ENCODE measurements at regions not wholly inside any gene's neighbourhood (a gene's known extent, or its start where the extent isn't known, plus 50 kb on each side); places are given as distances from the start of the nearest gene placed in this dataset.

DNA sequence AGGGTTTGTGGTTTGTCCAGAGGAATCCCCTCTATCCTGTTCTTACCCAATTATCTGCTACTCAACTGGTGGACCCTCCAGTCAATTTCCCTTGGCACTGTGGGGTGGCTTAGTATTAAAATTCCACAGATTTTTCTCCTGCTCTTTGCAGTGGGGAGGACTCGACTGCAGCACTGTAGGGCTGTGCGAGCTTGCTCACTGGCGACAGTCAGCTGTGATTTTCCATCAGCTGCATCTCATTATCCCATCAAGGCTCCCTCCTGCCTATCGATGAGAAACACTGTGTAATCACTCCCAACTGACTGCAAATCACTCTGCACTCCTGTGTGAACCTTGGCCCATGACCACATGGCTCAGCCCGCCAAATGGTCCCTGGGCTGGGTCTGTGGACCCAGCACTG is 90.5 kb upstream of the MAF start:
- no peak for DNase-seq

DNA sequence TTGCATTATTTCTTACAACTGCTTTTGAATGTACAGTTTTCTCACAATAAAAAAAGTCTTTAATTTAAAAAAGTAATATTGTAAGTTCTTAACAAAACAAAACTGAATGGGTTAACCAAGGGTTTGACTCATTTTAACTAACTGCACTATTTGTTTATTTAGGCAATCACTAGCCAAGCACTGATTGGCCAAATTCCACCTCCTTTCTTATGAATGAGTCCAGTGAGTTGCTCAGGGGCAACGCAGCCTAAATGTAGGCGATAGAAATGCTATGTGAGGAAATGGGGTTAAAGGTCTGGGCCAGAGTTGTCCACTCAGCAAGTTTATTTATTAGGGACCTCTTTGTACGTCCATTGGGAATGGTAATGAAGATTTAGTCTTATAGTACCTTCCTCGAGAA is 89.6 kb upstream of the MAF start:
- DNase-seq = no peak

DNA sequence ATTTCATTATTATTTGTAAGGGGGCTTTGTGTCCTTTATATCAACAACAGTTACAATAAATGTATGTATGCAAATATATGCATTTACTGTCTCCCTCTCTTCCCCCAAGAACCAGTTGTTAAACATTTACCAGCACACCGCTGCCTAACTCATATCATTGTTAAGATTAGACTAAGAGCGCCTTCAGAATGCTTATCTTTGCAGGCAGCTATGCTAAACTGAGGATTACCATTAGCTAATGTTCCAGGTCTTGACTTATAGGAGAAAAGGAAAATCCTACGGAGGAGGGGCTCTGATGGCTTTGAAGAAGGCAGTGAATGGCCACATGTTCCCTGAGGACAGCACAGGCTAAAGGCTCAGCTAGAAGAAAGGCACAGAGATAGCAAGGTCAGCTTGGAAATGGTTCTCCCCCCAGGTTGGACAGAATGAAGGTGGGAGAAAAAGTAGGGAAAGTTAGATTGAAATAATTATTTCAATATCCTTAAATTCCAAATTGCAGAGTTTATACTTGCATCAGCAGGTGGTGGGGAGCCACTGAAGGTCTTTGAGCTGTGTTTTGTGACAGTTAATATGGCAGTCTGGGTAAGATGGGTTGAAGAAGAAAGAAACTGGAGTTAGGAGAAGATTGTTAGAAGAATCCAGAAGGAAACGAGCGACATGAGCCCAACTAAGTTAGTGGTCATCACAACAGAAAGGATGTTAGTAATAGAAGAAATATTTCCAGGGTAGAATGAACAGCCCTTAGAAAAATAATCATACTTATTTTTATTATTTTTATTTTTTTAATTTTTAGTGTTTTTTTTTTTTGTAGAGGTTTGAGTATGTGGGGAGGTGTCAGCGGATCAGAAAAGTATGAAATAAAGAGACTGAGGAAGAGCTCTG is 87.0 kb upstream of the MAF start:
- no peak for DNase-seq

DNA sequence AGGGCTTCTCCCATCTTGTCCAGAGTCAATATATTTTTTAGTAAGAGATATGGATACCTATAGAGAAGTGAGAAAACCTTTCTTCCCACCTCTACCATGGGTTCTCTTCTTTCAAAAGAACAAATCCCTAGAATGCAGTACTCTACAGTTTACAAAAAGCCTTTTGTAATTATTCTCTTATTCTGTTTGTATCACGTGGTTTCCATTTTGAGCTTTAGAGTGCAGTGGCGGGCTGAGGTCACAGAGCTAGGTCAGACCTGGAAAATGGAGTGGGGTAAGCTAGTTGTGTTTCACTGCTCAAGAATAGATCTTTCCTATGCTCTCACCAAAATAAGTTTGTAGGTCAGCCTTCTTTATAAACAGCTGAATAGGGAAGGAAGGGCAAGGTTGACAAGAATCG is 85.3 kb upstream of the MAF start:
- DNase-seq = no peak

DNA sequence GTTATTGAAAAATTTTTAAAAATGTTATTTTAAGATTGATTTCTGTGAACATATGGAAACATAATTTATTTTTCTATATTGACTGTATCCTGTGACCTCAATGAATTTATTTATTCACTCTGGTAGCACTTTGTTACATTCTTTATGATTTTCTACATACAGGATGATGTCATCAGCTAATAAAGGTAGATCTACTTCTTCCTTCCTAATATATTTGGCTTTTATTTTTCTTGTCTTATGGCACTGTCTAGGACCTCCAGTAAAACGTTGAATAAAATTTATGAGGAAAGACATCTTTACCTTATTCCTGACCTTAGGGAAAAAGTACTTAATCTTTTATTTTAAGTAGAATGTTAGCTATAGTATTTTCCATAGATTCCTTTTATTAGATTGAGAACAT is 78.8 kb upstream of the MAF start:
- DNase-seq = no peak

DNA sequence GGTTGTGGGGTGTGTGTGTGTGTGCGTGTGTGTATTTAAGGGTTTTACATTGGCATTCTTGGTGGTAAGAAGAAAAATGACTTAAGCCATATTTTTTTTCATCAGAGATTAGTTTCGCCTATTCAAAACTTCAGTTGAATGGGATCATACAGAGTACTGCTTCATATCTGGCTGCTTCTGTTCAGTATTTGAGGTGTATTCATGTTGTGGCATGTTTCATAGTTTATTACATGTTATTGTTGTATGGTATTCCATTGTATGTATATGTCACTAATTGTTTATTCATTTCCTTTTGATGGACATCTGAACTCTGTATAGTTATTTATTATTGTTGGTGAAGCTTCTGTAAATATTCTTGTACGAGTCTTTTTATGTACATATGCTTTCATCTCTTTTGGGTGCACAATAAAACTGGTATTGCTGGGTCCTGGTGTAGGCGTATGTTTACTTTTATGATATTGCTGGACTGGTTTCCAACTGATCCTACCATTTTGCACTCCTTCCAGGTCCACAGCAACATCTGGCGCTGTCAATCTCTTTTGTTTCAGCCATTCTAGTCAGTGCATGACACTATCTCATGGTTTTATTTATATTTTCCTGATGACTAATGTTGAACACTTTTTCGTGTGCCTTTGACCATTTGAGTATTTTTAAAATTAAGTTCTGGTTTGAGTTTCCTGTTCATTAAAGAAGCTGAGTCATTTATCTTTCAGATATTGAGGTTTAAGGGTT is 77.4 kb upstream of the MAF start:
- no peak for DNase-seq

DNA sequence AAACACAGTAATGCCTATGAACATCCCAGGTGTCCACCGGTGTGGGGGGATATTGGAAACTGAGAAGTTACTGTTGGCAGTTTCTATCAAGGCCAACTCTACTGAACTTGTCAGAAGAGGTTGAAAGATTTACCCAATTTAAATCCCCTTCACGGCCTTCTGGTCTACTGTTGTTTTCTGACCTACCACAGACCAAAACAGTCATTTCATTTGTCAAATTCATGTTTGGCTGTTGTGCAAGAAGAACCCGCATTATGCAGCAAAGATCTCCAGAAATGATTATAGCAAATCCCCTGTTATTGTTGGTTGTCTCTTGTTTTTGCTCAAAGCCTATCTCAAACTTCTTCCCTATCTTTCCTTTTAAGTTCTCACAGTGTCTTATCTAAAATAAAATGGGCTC is 73.1 kb upstream of the MAF start:
- DNase-seq = no peak

DNA sequence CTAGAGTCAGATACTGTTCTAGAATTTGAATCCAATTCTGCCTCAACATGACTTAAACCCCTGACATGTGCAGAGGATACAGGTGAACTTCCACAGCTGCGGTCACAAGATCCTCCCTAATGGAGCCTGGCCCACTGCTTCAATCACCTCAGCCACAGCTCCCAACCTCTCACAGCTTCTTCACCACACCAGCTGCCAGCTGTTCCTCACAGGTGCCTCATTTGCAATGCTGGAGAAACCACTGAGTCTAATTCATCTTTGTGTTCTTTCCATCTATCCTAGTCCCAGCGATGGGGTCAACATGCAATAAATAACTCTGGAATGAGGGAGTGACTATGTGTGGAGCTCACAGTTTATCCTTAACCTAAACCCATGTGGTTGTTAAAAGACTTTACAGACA is 72.0 kb upstream of the MAF start:
- DNase-seq = no peak

DNA sequence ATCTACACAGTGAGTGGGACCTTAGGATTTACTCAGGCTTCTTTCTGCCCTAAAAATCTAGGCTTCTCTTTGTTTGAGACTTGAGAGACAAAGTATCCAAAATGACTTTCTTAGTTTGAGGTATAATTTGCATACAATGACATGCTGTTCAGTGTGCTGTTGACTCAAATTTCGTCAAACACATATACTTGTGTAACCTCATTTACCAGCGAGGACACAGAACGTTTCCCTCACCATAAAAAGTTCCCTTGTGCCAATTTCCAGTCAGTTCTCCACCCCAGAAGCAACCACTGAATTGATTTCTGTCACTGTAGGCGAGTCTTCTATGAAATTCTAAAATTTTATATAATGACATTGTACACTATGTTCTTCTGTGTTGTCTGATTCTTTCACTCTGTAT is 68.0 kb upstream of the MAF start:
- DNase-seq = no peak

DNA sequence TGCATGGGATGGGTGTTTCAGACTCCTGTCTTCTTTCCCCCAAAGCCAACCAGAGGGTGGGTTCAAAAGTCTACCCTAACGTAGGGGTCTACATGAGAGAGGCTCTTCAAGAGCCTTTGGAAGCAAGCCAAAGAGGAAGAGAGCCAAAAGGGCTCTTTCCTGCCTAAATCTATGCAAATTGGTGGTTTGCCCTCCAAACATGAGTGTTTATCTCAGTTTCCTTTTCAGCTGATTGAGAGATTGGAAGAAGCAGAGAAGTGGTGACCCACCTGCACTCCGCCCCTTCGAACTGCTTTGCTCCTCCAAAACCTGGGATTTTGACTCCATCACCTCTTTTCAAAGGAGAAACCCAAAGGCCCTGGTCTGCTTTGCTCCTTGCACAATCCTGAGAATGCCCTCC is 65.4 kb upstream of the MAF start:
- DNase-seq = no peak

DNA sequence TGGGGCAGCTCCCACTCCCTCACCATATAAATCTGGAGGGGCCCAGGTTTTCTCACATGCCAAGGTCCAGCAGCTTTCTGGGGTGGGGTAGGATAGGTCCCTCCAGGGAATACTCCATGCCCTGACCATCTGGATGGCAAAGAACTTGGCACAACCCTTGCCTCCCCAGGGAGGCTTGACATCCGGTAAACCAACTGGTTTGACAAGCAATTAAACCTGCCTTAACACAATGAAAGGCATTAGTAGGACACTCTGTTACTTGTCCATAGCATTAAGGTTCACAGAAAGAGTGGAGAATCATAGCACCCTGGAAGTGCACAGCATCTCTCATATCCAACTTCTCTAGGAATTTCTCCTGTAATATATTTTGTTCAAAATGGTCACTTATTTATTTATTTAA is 63.9 kb upstream of the MAF start:
- no peak for DNase-seq

DNA sequence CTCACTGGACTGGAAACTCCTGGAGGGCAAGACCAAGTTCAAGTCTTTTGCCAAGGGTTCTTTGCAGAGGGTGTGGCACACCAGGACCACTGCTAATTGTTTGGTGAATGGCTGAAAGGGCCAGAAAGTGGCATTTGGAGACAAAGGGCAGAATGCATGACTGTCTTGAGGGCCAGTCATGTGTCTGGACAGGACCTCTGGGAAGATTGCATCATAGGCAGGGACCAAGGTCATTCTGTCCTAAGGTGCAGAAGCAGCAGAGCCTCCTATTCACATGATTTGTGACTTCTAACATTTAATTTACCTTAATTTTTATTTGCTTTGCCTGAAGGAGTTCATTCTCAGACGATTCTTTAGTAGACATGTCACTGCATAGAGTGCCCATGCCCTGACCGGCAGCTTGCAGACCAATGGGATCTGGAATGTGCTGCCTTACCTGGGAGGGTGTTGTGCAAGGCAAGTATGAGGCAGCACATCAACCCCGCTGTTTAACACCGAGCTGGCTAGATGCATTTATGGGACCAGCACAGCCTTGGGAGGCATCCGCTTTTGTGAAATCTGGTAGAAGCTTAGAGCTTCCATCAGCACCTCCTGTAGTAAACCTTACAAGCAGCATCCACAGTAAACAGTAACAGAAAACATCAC is 62.3 kb upstream of the MAF start:
- DNase-seq = no peak

DNA sequence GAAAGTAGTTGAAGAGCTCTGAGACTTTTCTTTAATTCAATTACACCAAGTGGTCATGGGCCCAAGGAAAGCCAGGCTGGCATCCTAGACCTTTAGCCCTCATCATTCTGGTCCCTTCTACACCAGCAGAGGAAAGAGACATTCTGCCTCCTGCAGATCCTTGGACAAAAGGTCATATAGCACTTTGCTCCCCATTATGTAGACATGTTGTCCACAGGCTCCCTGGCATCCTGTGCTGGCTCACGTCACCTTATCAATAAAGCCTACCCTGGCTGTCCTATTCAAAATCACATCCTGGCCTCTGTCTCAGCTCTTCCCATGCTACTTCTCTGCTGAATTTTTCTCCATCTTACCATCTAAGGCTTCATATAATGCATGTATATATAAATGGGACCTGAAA is 61.6 kb upstream of the MAF start:
- no peak for DNase-seq

DNA sequence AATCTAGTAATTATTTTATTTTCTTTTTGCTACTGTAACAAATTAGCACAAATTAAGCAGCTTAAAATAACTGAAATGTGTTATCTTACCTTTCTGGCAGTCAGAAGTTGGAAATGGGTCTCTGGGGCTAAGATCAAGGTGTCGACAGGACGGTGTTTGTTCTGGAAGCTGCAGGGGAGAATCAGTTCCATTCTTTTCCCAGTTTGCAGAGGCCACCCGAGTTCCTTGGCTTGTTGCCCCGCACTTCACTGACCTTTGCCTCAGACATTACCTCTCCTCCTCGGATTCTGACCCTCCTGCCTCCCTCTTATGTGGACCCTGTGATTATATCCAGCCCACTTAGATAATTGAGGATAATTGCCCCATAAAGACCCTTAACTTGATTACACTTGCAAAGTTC is 61.0 kb upstream of the MAF start:
- DNase-seq = no peak

DNA sequence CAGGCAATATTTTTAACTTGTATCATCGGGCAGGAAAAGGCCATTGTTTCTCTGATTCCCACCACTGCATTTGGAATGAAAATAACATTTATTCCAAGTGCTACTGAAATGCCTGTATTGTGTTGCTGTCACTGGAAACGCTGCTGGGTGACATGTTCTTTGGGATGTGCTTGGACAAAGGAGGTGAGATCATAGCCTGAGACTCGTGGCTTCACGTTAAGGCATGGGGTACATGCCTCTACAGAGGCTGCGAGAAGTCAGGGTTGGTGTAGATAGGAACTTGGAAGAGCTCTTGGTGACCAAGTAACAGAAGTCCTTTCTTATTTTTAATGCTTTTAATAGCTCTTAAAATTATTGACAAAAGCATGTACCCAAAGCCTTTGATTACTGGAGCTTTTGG is 58.8 kb upstream of the MAF start:
- DNase-seq = no peak

DNA sequence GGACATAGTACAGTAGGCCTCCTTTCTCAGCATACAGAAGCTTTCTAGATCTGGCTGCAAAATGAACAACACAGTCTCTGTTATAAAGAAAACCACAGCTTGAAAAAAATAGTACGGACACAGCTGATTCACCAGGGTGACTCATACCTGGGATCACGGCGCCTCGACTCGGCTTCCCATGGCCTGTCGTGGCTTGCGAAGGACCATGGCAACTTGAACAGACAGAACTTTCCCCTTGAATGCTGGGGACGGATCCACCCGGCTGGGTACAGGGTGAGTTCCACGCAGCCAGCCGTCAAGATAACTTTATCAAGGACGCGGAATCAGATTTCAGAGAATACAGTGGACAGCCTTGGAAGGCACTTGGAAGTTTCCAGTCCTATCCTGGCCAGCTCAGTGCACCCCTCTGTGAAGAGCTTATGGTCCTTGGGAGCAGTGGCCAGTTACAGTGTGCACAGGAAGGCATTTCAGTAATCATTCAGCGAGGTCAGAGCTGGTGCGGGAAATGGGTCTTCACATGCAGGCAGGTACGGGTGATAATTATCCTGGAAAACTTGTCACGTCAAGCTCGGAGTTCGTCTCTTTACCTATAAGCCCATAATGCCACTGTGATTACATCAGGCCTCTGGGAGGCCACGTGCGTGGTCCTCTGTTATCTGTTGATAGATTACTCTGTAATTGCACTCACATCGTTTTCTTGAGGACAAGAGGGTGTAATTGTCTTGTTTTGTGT is 57.9 kb upstream of the MAF start:
- DNase-seq = peak in 1 of 14 donors; percentile 50

DNA sequence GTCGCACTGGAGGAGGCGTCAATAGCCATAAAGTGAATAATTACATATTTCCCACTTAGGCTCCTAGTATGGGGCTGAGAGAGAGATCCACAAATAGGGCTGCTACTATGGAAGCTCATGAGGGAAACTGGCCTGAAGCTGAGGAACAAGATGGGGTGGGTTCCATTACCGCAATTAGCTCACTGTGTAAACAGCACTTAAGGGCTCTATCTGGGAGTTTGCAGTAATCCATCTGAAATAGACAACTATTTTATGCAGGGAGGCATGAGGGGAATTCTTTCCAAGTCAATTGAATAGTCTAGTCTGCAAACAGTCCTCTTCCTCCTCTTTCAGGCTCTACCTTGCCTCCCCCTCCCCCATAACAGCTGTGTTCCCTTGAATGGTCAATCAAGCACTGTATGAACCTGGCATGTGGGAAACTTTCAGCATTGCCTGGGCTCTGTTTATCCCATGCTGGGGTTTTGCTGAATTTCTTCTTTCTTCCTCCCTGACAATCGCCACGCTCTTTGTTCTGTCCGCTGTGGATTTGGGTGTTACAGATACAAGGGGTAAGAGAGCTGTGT is 56.1 kb upstream of the MAF start:
- DNase-seq = no peak

DNA sequence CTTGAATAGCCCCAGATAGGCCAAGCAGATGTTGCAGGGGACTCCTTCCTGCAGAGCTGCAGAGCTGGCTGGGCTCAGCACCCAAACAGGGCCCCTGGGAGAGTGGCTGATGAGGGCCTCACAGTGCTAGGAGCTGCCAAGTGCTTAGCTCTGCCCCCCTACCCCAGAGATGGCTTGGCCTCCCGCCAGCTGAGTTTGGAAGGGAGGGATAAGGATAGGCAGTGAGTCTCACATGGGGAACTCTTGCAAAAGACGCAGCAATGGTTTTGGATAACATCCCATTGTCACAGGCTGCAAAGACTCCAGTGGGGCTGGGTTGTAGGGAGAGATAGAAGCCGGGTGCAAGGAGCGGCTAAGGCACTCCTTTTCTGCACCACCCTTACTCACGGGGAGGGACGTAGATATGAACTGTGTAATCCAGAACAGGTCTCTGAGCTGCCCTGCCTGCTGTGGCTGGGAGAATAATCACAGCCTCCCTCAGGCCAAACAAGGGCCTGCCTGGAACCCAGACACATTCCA is 52.9 kb upstream of the MAF start:
- DNase-seq = peak in 2 of 14 donors; percentile 4 to 6

DNA sequence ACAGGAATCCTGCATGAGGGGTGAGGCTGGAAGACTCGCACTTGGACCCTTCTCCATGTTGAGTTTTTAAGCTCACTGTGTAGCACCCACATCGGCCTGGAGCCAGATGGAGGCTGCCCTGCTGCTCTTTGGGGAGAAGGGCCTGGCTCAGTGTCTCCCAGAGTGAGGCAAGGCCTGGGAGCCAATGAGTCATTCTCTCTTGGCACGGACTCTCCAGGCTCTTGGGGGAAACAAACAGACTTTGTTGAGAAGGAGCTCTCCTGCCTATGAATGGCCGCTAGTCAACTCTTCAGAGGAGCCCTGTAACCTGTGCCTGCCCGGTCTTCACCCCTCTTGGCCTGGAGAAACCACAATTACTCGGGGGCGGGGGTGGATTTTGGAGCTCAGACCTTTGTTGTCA is 50.8 kb upstream of the MAF start:
- DNase-seq = peak in 13 of 14 donors; percentile 6 to 82 (median 53)
